Mammary epithelial cell (primary cell): ENCODE measurements at regions not wholly inside any gene's neighbourhood (a gene's known extent, or its start where the extent isn't known, plus 50 kb on each side); places are given as distances from the start of the nearest gene placed in this dataset.

Source experiments
- EZH2 ChIP-seq: IDR thresholded peaks from 2 replicates; pipeline ENCODE4 v1.6.1; 2012; ENCODE audit warnings: low read length, inconsistent platforms, borderline replicate concordance
- TF ChIP-seq, protein P1 (sequence below), 2 donors: IDR thresholded peaks in 1 of 2; conservative IDR thresholded peaks in 1 of 2; 2 replicates each; pipeline ENCODE4 v1.5.1; 2011 to 2012; ENCODE audit warnings: inconsistent platforms in 2 of 2, low read length in 2 of 2, mild to moderate bottlenecking in 2 of 2, control low read depth in 1 of 2, low read depth in 1 of 2; ENCODE audit not compliant: insufficient read depth in 1 of 2; ENCODE audit errors: extremely low read depth in 1 of 2

- TF ChIP-seq, protein P1, sequence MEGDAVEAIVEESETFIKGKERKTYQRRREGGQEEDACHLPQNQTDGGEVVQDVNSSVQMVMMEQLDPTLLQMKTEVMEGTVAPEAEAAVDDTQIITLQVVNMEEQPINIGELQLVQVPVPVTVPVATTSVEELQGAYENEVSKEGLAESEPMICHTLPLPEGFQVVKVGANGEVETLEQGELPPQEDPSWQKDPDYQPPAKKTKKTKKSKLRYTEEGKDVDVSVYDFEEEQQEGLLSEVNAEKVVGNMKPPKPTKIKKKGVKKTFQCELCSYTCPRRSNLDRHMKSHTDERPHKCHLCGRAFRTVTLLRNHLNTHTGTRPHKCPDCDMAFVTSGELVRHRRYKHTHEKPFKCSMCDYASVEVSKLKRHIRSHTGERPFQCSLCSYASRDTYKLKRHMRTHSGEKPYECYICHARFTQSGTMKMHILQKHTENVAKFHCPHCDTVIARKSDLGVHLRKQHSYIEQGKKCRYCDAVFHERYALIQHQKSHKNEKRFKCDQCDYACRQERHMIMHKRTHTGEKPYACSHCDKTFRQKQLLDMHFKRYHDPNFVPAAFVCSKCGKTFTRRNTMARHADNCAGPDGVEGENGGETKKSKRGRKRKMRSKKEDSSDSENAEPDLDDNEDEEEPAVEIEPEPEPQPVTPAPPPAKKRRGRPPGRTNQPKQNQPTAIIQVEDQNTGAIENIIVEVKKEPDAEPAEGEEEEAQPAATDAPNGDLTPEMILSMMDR (conservative IDR thresholded peaks at IDR 0.05 in 1 of 2, IDR thresholded peaks at IDR 0.05 in 1 of 2; ENCODE audit: extremely low read depth in 1 of 2, insufficient read depth in 1 of 2, low read depth in 1 of 2, low read length in 2 of 2), result no peak
- no peak for TF ChIP-seq EZH2
Observed at GRCh38 chr6:164477790-164478189, 831.6 kb downstream of the C6orf118 start.
